ENCODE measurements at regions not wholly inside any gene's neighbourhood (a gene's known extent, or its start where the extent isn't known, plus 50 kb on each side); places are given as distances from the start of the nearest gene placed in this dataset.

- FAIRE-seq (no peak), DNase-seq (ENCODE audit: low read depth in 1 of 2, low spot score in 2 of 2) (no peak)
- Histone ChIP-seq H3K9me3 (ENCODE audit: insufficient read depth in 2 of 2, low read depth in 1 of 2, low read length in 1 of 2) (no peaks in the 10 kb centered on the region), H3K56ac (replicated peaks; ENCODE audit: insufficient read length, low read depth, low read length) (no peak overlapping the region), H3K4me3 (ENCODE audit: extremely low read depth in 1 of 4, insufficient read depth in 2 of 4, low read depth in 3 of 4, low read length in 4 of 4) (no peak overlapping the region), H2BK20ac (ENCODE audit: low read length) (no peak overlapping the region), H3K4me2 (ENCODE audit: insufficient read depth in 1 of 2, low read depth in 2 of 2, low read length in 2 of 2) (no peak overlapping the region), H3K79me2 (ENCODE audit: control insufficient read depth in 1 of 2, insufficient read depth in 2 of 2, low read length in 2 of 2) (no peaks in the 10 kb centered on the region), H2BK5ac (ENCODE audit: low read depth, low read length) (no peak overlapping the region), H3K23me2 (ENCODE audit: low read depth, low read length) (no peaks in the 10 kb centered on the region), H3K4me1 (replicated peaks in 1 of 4; ENCODE audit: control insufficient read depth in 3 of 4, insufficient read depth in 4 of 4, low read length in 3 of 4) (no peaks in the 10 kb centered on the region), H3K27ac (ENCODE audit: low read depth, low read length) (no peak overlapping the region), H3K9ac (replicated peaks in 1 of 4; ENCODE audit: extremely low read depth in 1 of 4, low read depth in 3 of 4, low read length in 3 of 4) (no peak overlapping the region), H4K20me1 (replicated peaks in 1 of 2; ENCODE audit: control insufficient read depth in 1 of 2, insufficient read depth in 2 of 2, low read length in 2 of 2) (no peaks in the 10 kb centered on the region), H2AK5ac (ENCODE audit: low read depth, low read length) (no peak overlapping the region), H2BK12ac (ENCODE audit: low read depth, low read length) (no peak overlapping the region), H4K5ac (ENCODE audit: insufficient read length, low read depth, low read length) (no peak overlapping the region), H4K8ac (ENCODE audit: extremely low read depth, insufficient read depth, low read length) (no peak overlapping the region), H3K18ac (ENCODE audit: extremely low read depth, low read length) (no peak overlapping the region), H2BK120ac (replicated peaks; ENCODE audit: low read depth, low read length) (no peak overlapping the region), H3K79me1 (ENCODE audit: low read depth, low read length) (no peaks in the 10 kb centered on the region), H3K14ac (ENCODE audit: insufficient read length) (no peak overlapping the region), H4K91ac (replicated peaks; ENCODE audit: insufficient read length, low read length) (no peak overlapping the region), H2BK15ac (ENCODE audit: low read length) (no peak overlapping the region), H3K4ac (replicated peaks; ENCODE audit: insufficient read length, low read depth, low read length) (no peak overlapping the region), H3K23ac (ENCODE audit: insufficient read length) (no peak overlapping the region), H3K36me3 (ENCODE audit: control insufficient read depth in 2 of 4, insufficient read depth in 4 of 4, low read length in 3 of 4) (no peaks in the 10 kb centered on the region), H2AFZ (ENCODE audit: low read length) (no peak overlapping the region), H3K27me3 (replicated peaks in 1 of 4; ENCODE audit: control insufficient read depth in 3 of 4, extremely low read depth in 1 of 4, insufficient read depth in 3 of 4, low read length in 3 of 4) (no peaks in the 10 kb centered on the region)
- POLR2A ChIA-PET (ENCODE audit: partially characterized antibody): no interaction called here
- TF ChIP-seq POU5F1 (IDR thresholded peaks at IDR 0.05; ENCODE audit: low read depth, low read length) (no peak), E2F6 (IDR thresholded peaks at IDR 0.05) (no peak), NRF1 (IDR thresholded peaks at IDR 0.05; ENCODE audit: low read depth, low read length) (no peak), SAP30 (IDR thresholded peaks at IDR 0.05; ENCODE audit: insufficient read depth, insufficient replicate concordance, low read length) (no peak), YY1 (IDR thresholded peaks at IDR 0.05; ENCODE audit: low read depth, low read length) (no peak), SP4 (IDR thresholded peaks at IDR 0.05; ENCODE audit: low read length) (no peak), CEBPB (IDR thresholded peaks at IDR 0.05; ENCODE audit: low read depth, low read length) (no peak), EGR1 (IDR thresholded peaks at IDR 0.05; ENCODE audit: borderline replicate concordance, low read depth, low read length) (no peak), NANOG (IDR thresholded peaks at IDR 0.05; ENCODE audit: insufficient read depth, low read depth, low read length, poor library complexity, severe bottlenecking) (no peak), SP2 (IDR thresholded peaks at IDR 0.05; ENCODE audit: low read length) (no peak), ZNF274 (IDR thresholded peaks at IDR 0.05; ENCODE audit: borderline replicate concordance, extremely low read depth, low read length) (no peak)
- CTCF ChIA-PET (ENCODE audit: partially characterized antibody): no interaction called here
- WGBS, 2 experiments (ENCODE audit: extremely low coverage in 1 of 2, insufficient coverage in 1 of 2, insufficient read length in 1 of 2, insufficient replicate concordance in 2 of 2, low coverage in 1 of 2, low lambda C conversion rate in 2 of 2, missing lambda C conversion rate in 1 of 2): 85% methylated on average over 7 of the region's 7 CpGs; no CpG with 5 or more reads in 1 of the 2 experiments
Observed at GRCh38 chr10:33712825-33713224, 378.4 kb upstream of the NRP1 start.

Data from H1 (cell line).